Stomach (tissue), 8 donors: ENCODE measurements at regions not wholly inside any gene's neighbourhood (a gene's known extent, or its start where the extent isn't known, plus 50 kb on each side); places are given as distances from the start of the nearest gene placed in this dataset.

ENCODE experiments used
- DNase-seq, 2 donors: peaks; one replicate each; pipeline versions ENCODE4 v3.0.0 to v3.0.0-alpha.2; 2013 to 2019
- H3K27ac ChIP-seq, 5 donors: fragments of 200-600 bp in 4 of 5; sonication (generic) in 4 of 5; one replicate each; pipeline ENCODE4 v1.5.1; 2013 to 2019; ENCODE audit warnings: mild to moderate bottlenecking in 1 of 5, moderate library complexity in 1 of 5
- H3K27me3 ChIP-seq, 3 donors: fragments of 200-600 bp; sonication (generic); one replicate each; pipeline ENCODE4 v1.5.1; 2017 to 2019; ENCODE audit warnings: mixed run types in 1 of 3
- H3K36me3 ChIP-seq, 4 donors: fragments of 200-600 bp; sonication (generic); 1 replicate in 3 of 4; 2 replicates in 1 of 4; pipeline ENCODE4 v1.5.1; 2016 to 2019
- H3K4me1 ChIP-seq, 4 donors: fragments of 200-600 bp; sonication (generic); one replicate each; pipeline ENCODE4 v1.5.1; 2016 to 2019
- H3K4me3 ChIP-seq, 4 donors: fragments of 200-600 bp; sonication (generic) in 3 of 4; one replicate each; pipeline ENCODE4 v1.5.1; 2016 to 2019; ENCODE audit warnings: mild to moderate bottlenecking in 1 of 4
- H3K9me3 ChIP-seq, 4 donors: fragments of 200-600 bp; sonication (generic); one replicate each; pipeline ENCODE4 v1.5.1; 2016 to 2019
- CTCF ChIP-seq, 7 experiments: fragments of 450-650 bp in 4 of 7; fragments of 200-600 bp in 3 of 7; sonication (generic) in 3 of 7; IDR thresholded peaks; one replicate each; pipeline ENCODE4 v1.5.1; 2016 to 2019; ENCODE audit warnings: antibody characterized with exemption in 7 of 7, control low read depth in 2 of 7, mild to moderate bottlenecking in 1 of 7
- EP300 ChIP-seq: sonication (generic); formaldehyde crosslinking; IDR thresholded peaks from one replicate; pipeline ENCODE4 v1.6.1; 2017; ENCODE audit warnings: antibody characterized with exemption
- POLR2A ChIP-seq, 4 donors: fragments of 450-650 bp; IDR thresholded peaks; one replicate each; pipeline ENCODE4 v1.6.1; 2016; ENCODE audit warnings: antibody characterized with exemption in 4 of 4, control low read depth in 2 of 4, mild to moderate bottlenecking in 1 of 4, moderate library complexity in 1 of 4
- POLR2AphosphoS5 ChIP-seq, 3 donors: sonication (generic); formaldehyde crosslinking; IDR thresholded peaks; one replicate each; pipeline ENCODE4 v1.6.1; 2016; ENCODE audit warnings: antibody characterized with exemption in 3 of 3
- WGBS, 5 donors: extraction: QIAGEN DNeasy Blood & Tissue Kit in 3 of 5; methylation state at CpG; one replicate each; pipeline versions ENCODE4 v1.1.5 to v1.1.7; 2013 to 2018; 5-methylcytosine and 5-hydroxymethylcytosine counted together
- intact Hi-C: fragments of 100-400 bp; cut with DNase I; formaldehyde crosslinking; loops from one replicate; pipeline ENCODE4 v1.15.1; 2023; ENCODE audit warnings: low total_unique reads
- donor health status: healthy with polysubstance abuse.
- donor health status: Bipolar disorder and iron deficiency.
- donor health status: healthy.

DNA sequence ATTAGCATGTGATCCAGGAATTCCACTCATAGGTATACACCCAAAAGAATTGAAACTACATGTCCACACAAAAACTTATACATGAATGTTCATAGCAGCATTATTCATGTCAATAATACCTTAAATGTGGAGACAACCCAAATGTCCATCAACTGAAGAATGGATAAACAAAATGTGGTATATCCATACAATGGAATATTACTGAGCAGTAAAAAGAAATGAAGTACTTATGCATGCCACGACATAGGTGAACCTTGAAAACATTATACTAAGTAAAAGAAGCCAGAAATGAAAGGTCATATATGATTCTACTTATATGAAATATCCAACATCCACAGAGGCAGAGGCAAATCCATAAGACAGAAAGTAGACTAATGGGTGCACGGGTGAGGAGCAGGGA lies 159.9 kb downstream of the UNC5CL start:
- intact Hi-C loops, result no loop called here
- H3K9me3 ChIP-seq, result peaks cover 0 to 7% (median 3%) of the 10 kb centered on the region in 4 donors
- no peaks in the 10 kb centered on the region for H3K36me3 ChIP-seq

DNA sequence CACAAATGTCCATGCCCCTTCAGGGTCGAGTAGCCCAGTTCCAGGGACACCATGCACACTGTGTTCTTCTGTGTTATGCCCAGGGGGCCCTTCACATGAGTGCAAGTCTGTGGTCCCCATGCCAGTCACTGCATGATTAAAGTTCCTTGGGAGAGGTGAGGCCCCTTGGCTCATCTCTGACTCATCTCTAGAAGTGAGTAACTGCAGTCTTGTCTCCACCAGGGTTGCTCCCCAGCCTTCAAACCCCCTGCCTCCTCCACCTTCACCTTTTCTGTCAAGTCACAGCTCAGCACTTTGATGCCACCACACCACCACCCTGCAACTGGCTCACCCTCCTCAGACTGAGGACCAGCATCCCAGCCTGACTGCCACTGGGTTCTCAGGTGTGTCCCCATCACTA lies 161.7 kb downstream of the UNC5CL start:
- H3K9me3 ChIP-seq, result peaks cover 0 to 7% (median 3%) of the 10 kb centered on the region in 4 donors
- WGBS, 5 donors, result 38 to 60% (median 58%) methylated on average over 1 of the region's 1 CpG
- peaks cover 0 to 13% (median 0%) of the 10 kb centered on the region in 3 donors for H3K27me3 ChIP-seq
- TF ChIP-seq POLR2AphosphoS5 (IDR thresholded peaks at IDR 0.05), result no peak
- TF ChIP-seq CTCF (IDR thresholded peaks at IDR 0.05), result no peak
- no peak for TF ChIP-seq EP300
- TF ChIP-seq POLR2A (IDR thresholded peaks at IDR 0.05), result no peak
- H3K36me3 ChIP-seq, result no peaks in the 10 kb centered on the region
- intact Hi-C loops, result no loop called here
- no peak for DNase-seq
- H3K27ac ChIP-seq, result no peak overlapping the region
- no peak overlapping the region for H3K4me3 ChIP-seq
- H3K4me1 ChIP-seq, result no peaks in the 10 kb centered on the region

More for the DNA sequence above, 159.9 kb downstream of the UNC5CL start:
- H3K27ac ChIP-seq, result no peak overlapping the region
- DNase-seq, result no peak
- peaks cover 0 to 13% (median 0%) of the 10 kb centered on the region in 3 donors for H3K27me3 ChIP-seq
- no peak overlapping the region for H3K4me3 ChIP-seq
- WGBS, 5 donors, result 83 to 95% (median 92%) methylated on average over 2 of the region's 2 CpGs
- TF ChIP-seq POLR2AphosphoS5 (IDR thresholded peaks at IDR 0.05) (no peak), CTCF (IDR thresholded peaks at IDR 0.05) (no peak), POLR2A (IDR thresholded peaks at IDR 0.05) (no peak), EP300 (no peak)
- H3K4me1 ChIP-seq, result no peaks in the 10 kb centered on the region

DNA sequence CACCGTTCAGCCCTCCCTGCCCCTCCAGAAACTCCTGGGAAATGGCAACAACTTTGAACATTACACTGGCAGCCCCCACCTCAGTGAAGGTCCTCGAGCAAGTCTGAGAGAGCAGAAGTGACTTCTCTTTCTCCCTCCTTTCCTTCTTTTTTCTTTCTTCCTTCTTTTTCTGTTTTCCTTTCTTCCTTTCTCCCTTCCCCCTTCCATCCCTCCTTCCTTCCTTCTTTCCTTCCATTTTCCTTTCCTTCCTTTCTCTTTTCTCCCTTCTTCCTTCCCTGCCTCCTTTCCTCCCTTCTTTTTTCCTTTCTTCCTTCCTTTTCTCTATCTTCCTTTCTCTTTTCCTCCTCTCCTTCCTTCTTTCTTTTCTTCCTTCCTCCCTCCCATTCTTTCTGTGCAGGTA lies 162.7 kb downstream of the UNC5CL start:
- TF ChIP-seq EP300, result no peak
- no peak for TF ChIP-seq POLR2A (IDR thresholded peaks at IDR 0.05)
- no peak for TF ChIP-seq CTCF (IDR thresholded peaks at IDR 0.05)
- Histone ChIP-seq H3K4me3 (no peak overlapping the region), H3K9me3 (peaks cover 0 to 7% (median 3%) of the 10 kb centered on the region in 4 donors), H3K27ac (no peak overlapping the region), H3K36me3 (no peaks in the 10 kb centered on the region), H3K4me1 (no peaks in the 10 kb centered on the region), H3K27me3 (peaks cover 0 to 13% (median 0%) of the 10 kb centered on the region in 3 donors)
- 61 to 74% (median 69%) methylated on average over 2 of the region's 2 CpGs for WGBS, 5 donors
- no peak for DNase-seq
- intact Hi-C loops, result no loop called here

DNA sequence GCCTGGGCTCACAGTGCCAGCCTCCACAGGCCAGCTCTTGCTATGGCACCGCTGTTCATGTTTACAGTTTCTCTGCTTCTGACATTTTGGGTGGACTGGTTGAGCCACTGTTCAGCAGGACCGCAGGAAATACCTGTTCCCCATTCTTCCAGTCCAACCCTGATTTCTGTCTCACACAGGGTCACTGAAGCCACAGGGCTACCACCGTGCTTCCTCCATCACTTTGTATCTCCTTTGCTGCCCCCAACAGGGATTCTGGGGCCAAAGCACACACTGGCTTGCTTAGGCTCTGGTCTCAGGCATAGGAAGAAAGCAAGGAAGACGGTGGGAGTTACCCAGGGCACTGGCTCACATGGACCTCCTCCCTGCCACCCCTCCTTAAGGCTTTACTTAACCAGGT lies 164.5 kb downstream of the UNC5CL start:
- Histone ChIP-seq H3K36me3 (no peaks in the 10 kb centered on the region), H3K27me3 (peaks cover 0 to 13% (median 0%) of the 10 kb centered on the region in 3 donors), H3K27ac (no peak overlapping the region), H3K4me3 (no peak overlapping the region), H3K4me1 (no peaks in the 10 kb centered on the region), H3K9me3 (peaks cover 0 to 7% (median 3%) of the 10 kb centered on the region in 4 donors)
- 38 to 54% (median 43%) methylated on average over 4 of the region's 4 CpGs for WGBS, 5 donors
- intact Hi-C loops, result no loop called here
- TF ChIP-seq POLR2A (IDR thresholded peaks at IDR 0.05), result no peak
- TF ChIP-seq POLR2AphosphoS5 (IDR thresholded peaks at IDR 0.05), result no peak
- no peak for TF ChIP-seq CTCF (IDR thresholded peaks at IDR 0.05)
- no peak for TF ChIP-seq EP300
- DNase-seq, result peak in 1 of 2 donors; percentile 28
